ENCODE measurements at regions not wholly inside any gene's neighbourhood (a gene's known extent, or its start where the extent isn't known, plus 50 kb on each side); places are given as distances from the start of the nearest gene placed in this dataset.

GRCh38 chr13:106762708-106763107 lies 194.8 kb upstream of the ARGLU1 start:
- H3K9me3 Mint-ChIP-seq (ENCODE audit: low read depth), result peaks cover 6% of the 10 kb centered on the region
- H3K27ac Mint-ChIP-seq, result no peak overlapping the region
- H3K27me3 Mint-ChIP-seq, result no peaks in the 10 kb centered on the region
- H3K4me3 Mint-ChIP-seq (ENCODE audit: low read depth), result no peak overlapping the region
- no peaks in the 10 kb centered on the region for H3K36me3 Mint-ChIP-seq (ENCODE audit: insufficient read depth)
- H3K4me1 Mint-ChIP-seq (ENCODE audit: low read depth), result no peaks in the 10 kb centered on the region
- TF ChIP-seq, protein P1, sequence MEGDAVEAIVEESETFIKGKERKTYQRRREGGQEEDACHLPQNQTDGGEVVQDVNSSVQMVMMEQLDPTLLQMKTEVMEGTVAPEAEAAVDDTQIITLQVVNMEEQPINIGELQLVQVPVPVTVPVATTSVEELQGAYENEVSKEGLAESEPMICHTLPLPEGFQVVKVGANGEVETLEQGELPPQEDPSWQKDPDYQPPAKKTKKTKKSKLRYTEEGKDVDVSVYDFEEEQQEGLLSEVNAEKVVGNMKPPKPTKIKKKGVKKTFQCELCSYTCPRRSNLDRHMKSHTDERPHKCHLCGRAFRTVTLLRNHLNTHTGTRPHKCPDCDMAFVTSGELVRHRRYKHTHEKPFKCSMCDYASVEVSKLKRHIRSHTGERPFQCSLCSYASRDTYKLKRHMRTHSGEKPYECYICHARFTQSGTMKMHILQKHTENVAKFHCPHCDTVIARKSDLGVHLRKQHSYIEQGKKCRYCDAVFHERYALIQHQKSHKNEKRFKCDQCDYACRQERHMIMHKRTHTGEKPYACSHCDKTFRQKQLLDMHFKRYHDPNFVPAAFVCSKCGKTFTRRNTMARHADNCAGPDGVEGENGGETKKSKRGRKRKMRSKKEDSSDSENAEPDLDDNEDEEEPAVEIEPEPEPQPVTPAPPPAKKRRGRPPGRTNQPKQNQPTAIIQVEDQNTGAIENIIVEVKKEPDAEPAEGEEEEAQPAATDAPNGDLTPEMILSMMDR (IDR thresholded peaks at IDR 0.05; ENCODE audit: unreplicated experiment), result no peak
- DNase-seq (ENCODE audit: low spot score, unreplicated experiment), result no peak

DNA sequence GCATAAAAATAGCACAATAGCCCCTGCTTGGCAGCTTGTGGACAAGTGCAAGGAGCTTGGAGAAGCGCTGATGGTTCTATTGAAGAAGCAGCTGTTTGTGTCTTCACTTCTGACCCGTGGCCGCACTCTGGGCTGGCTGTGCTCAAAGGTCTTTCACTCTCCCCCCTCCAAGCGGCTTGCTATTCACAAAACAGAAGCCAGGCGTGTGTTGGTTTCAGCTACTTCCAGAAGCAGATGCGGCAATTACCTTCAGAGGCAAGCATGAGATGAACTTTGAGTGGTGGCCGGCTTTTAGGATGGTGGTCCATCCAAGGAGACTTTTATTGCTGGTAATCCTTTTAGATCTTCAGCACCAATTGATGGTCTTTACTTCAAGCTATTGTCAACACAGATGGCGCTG lies 188.5 kb upstream of the ARGLU1 start:
- Mint-ChIP-seq H3K4me1 (ENCODE audit: low read depth) (peaks cover 21% of the 10 kb centered on the region), H3K27ac (no peak overlapping the region), H3K27me3 (no peaks in the 10 kb centered on the region), H3K36me3 (ENCODE audit: insufficient read depth) (no peaks in the 10 kb centered on the region), H3K4me3 (ENCODE audit: low read depth) (no peak overlapping the region), H3K9me3 (ENCODE audit: low read depth) (no peaks in the 10 kb centered on the region)
- TF ChIP-seq, protein P1 (IDR thresholded peaks at IDR 0.05; ENCODE audit: unreplicated experiment), result no peak
- DNase-seq (ENCODE audit: low spot score, unreplicated experiment), result no peak

DNA sequence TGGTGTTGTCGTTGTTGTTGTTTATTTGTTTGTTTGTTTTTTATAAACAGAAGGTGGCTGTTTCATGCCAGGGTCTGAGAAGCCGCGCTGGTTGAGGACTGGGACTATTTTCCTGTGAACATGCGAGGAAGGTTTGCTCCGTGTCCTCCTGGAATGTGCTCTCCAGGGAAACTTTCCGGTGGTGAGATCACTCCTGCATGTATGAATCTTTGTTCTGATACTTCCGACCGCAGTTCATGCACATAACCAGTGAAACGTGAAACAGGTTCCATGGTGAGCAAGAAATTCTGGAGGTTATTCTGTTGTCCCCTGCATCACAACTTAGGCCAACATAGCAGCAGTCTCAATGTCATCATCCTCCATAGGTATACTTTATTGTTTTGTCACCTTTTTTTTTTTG lies 187.6 kb upstream of the ARGLU1 start:
- DNase-seq (ENCODE audit: low spot score, unreplicated experiment), result no peak
- Mint-ChIP-seq H3K4me3 (ENCODE audit: low read depth) (no peak overlapping the region), H3K36me3 (ENCODE audit: insufficient read depth) (no peaks in the 10 kb centered on the region), H3K4me1 (ENCODE audit: low read depth) (peaks cover 25% of the 10 kb centered on the region), H3K27me3 (no peaks in the 10 kb centered on the region), H3K27ac (peak overlapping the region; percentile 84), H3K9me3 (ENCODE audit: low read depth) (no peaks in the 10 kb centered on the region)
- TF ChIP-seq, protein P1 (IDR thresholded peaks at IDR 0.05; ENCODE audit: unreplicated experiment), result no peak

DNA sequence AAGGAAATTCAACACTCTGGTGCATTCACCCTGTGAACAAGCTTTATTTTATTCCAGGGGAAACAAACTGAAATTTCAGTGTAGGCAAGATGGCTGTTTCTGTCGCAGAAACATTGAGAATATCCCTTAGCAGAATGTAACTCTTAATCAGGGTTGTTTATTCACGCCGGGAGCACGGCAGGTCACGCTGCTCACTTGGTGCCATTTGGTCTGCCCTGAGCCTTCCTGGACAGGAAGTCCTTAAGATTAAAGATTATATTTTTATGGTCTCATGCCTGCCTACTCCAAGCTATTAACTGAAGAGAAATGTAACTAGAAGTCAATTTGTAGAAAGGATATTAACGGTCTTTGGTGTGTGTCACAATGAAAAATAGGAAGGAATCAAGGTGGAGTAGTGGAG lies 185.3 kb upstream of the ARGLU1 start:
- Mint-ChIP-seq H3K9me3 (ENCODE audit: low read depth) (no peaks in the 10 kb centered on the region), H3K27me3 (no peaks in the 10 kb centered on the region), H3K36me3 (ENCODE audit: insufficient read depth) (no peaks in the 10 kb centered on the region), H3K4me1 (ENCODE audit: low read depth) (peaks cover 34% of the 10 kb centered on the region), H3K4me3 (ENCODE audit: low read depth) (peak overlapping the region; percentile 19), H3K27ac (no peak overlapping the region)
- no peak for DNase-seq (ENCODE audit: low spot score, unreplicated experiment)
- TF ChIP-seq, protein P1 (IDR thresholded peaks at IDR 0.05; ENCODE audit: unreplicated experiment), result no peak

- peaks cover 34% of the 10 kb centered on the region for H3K4me1 Mint-ChIP-seq (ENCODE audit: low read depth)
- H3K4me3 Mint-ChIP-seq (ENCODE audit: low read depth), result no peak overlapping the region
- no peaks in the 10 kb centered on the region for H3K36me3 Mint-ChIP-seq (ENCODE audit: insufficient read depth)
- TF ChIP-seq, protein P1 (IDR thresholded peaks at IDR 0.05; ENCODE audit: unreplicated experiment), result no peak
- H3K27me3 Mint-ChIP-seq, result no peaks in the 10 kb centered on the region
- H3K27ac Mint-ChIP-seq, result peak overlapping the region; percentile 84
- no peak for DNase-seq (ENCODE audit: low spot score, unreplicated experiment)
- H3K9me3 Mint-ChIP-seq (ENCODE audit: low read depth), result no peaks in the 10 kb centered on the region
Observed at GRCh38 chr13:106752584-106753170, 184.7 kb upstream of the ARGLU1 start.

Measured in progenitor cell of endocrine pancreas (in vitro differentiated cells).